C1 segment of cervical spinal cord (tissue), 14 donors: ENCODE measurements at regions not wholly inside any gene's neighbourhood (a gene's known extent, or its start where the extent isn't known, plus 50 kb on each side); places are given as distances from the start of the nearest gene placed in this dataset.

Experiments
- DNase-seq, 14 donors: peaks; one replicate each; lab custom pipeline; 2025; lab: John Stamatoyannopoulos, UW

- DNase-seq: no peak
These were observed 429.6 kb downstream of the ADRA2A start for GRCh38 chr10:111506266-111507034.

- no peak for DNase-seq
These were observed 434.9 kb downstream of the ADRA2A start for GRCh38 chr10:111511751-111512150.

- DNase-seq: no peak
These were observed 438.4 kb downstream of the ADRA2A start for GRCh38 chr10:111515264-111515663.

GRCh38 chr10:111515706-111516105, 438.9 kb downstream of the ADRA2A start:
- DNase-seq: no peak

GRCh38 chr10:111516144-111516543, 439.3 kb downstream of the ADRA2A start:
- no peak for DNase-seq

- peak in 1 of 14 donors; percentile 97 for DNase-seq
These were observed 445.3 kb downstream of the ADRA2A start for GRCh38 chr10:111522141-111522540.

GRCh38 chr10:111522551-111522950, 445.7 kb downstream of the ADRA2A start:
- peak in 2 of 14 donors; percentile 31 to 99 for DNase-seq

- peak in 1 of 14 donors; percentile 92 for DNase-seq
These were observed 446.2 kb downstream of the ADRA2A start for GRCh38 chr10:111523016-111523415.

GRCh38 chr10:111524134-111524533, 447.3 kb downstream of the ADRA2A start:
- DNase-seq: no peak

GRCh38 chr10:111525696-111526095, 448.9 kb downstream of the ADRA2A start:
- peak in 1 of 14 donors; percentile 60 for DNase-seq

- DNase-seq: no peak
These were observed 454.9 kb downstream of the ADRA2A start for GRCh38 chr10:111531690-111532089.

- no peak for DNase-seq
These were observed 455.3 kb downstream of the ADRA2A start for GRCh38 chr10:111532139-111532538.

GRCh38 chr10:111539246-111539645, 462.4 kb downstream of the ADRA2A start:
- DNase-seq: peak in 1 of 14 donors; percentile 66

- DNase-seq: no peak
These were observed 467.0 kb downstream of the ADRA2A start for GRCh38 chr10:111543854-111544253.

GRCh38 chr10:111545861-111546605, 469.2 kb downstream of the ADRA2A start:
- DNase-seq: peak in 1 of 14 donors; percentile 77

GRCh38 chr10:111548084-111548726, 471.4 kb downstream of the ADRA2A start:
- no peak for DNase-seq

- no peak for DNase-seq
These were observed 474.2 kb downstream of the ADRA2A start for GRCh38 chr10:111551001-111551400.

- DNase-seq: no peak
These were observed 479.8 kb downstream of the ADRA2A start for GRCh38 chr10:111556666-111557065.

GRCh38 chr10:111558211-111558610, 481.4 kb downstream of the ADRA2A start:
- DNase-seq: no peak

GRCh38 chr10:111560027-111560426, 483.2 kb downstream of the ADRA2A start:
- DNase-seq: no peak

- no peak for DNase-seq
These were observed 484.3 kb downstream of the ADRA2A start for GRCh38 chr10:111561124-111561523.

GRCh38 chr10:111565542-111565941, 488.7 kb downstream of the ADRA2A start:
- no peak for DNase-seq
